ENCODE measurements at regions not wholly inside any gene's neighbourhood (a gene's known extent, or its start where the extent isn't known, plus 50 kb on each side); places are given as distances from the start of the nearest gene placed in this dataset.

- TF ChIP-seq CTCF (IDR thresholded peaks at IDR 0.05; ENCODE audit: insufficient read depth, low read length) (no peak), POLR2AphosphoS5 (IDR thresholded peaks at IDR 0.05; ENCODE audit: low read depth) (no peak), REST (IDR thresholded peaks at IDR 0.05; ENCODE audit: insufficient replicate concordance, low read depth) (no peak)
Observed at GRCh38 chr14:97311411-97311810, 514.2 kb downstream of the VRK1 start.
